ENCODE measurements at regions not wholly inside any gene's neighbourhood (a gene's known extent, or its start where the extent isn't known, plus 50 kb on each side); places are given as distances from the start of the nearest gene placed in this dataset.

DNA sequence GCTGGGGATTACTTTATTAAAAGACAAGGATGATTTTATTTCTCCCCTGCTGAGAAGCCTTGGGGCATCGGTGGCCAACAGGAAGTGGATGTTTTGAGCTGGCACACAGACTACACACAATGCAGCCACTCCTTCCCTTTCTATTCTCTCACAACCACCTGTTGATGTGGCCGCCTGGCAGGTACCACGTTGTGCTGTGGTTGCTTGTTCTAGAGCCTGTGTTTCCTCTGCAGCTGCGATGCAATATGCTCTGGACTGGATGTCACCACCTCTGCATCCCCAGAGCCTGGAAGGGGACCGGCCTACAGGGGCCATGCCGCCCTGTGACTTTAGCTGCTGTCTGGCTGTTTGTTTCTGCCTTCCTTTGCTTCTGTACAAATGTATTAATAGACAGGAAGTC is 195.7 kb upstream of the CELF2 start (continued):
- no peak for TF ChIP-seq RAD21 (IDR thresholded peaks at IDR 0.05; ENCODE audit: low read length)

DNA sequence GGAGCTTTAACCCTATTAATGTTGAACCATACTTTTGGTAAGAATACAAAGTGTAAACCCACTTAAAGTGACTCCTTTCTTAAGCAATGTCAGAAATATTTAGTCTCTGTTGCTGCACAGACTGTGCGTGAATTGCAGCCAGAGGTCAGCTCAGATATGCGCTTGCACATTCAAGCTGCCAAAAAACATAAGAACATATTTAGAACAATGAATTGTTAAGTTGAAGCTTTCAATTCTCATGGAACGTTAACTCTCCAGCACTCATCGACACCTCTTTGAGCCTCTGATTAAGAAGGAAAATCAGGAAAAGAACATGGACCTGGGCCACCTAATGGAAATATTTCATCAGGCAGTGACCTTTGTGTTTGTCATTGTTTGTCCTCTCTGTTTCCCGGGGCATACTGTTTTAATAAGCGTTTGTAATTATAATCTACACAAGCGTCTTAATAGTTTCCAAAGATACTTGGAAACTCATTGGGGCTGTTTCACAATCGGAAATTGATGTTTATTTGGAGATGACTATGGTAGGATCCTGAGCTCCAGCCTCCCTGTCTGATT is 193.0 kb upstream of the CELF2 start:
- peak overlapping the region; percentile 31; the same call in 1 of the 2 replicates for H3K23ac ChIP-seq (ENCODE audit: low read depth, low read length)
- H3K79me1 ChIP-seq (ENCODE audit: low read depth in 1 of 2, low read length in 2 of 2): no peaks in the 10 kb centered on the region
- H3K9ac ChIP-seq (ENCODE audit: low read depth, low read length): peak overlapping the region; percentile 24; the same call in 1 of the 2 replicates
- dilution Hi-C loops (cut with HindIII; ENCODE audit: low sequenced_read_pairs, unreplicated experiment): no loop called here
- no peak overlapping the region; the same call in 1 of the 2 replicates for H3K14ac ChIP-seq (replicated peaks; ENCODE audit: low read depth, low read length)
- H3K9me1 ChIP-seq (ENCODE audit: insufficient read depth, low read length): peaks cover 8% of the 10 kb centered on the region; the same call in 1 of the 2 replicates
- H2BK20ac ChIP-seq (ENCODE audit: low read depth, low read length): peak overlapping the region; percentile 88
- H4K5ac ChIP-seq (ENCODE audit: low read depth, low read length): peak overlapping the region; percentile 56; the same call in 1 of the 2 replicates
- peak overlapping the region; percentile 75 for H4K91ac ChIP-seq (ENCODE audit: insufficient read depth, low read depth, low read length)
- H2AK9ac ChIP-seq (replicated peaks; ENCODE audit: low read depth, low read length, poor library complexity): no peak overlapping the region
- H3K4me1 ChIP-seq (ENCODE audit: control insufficient read depth, insufficient read depth, low read length): peaks cover 12% of the 10 kb centered on the region
- no TSS peak for BruUV-seq (replicated peaks)
- no peaks in the 10 kb centered on the region for H4K20me1 ChIP-seq (ENCODE audit: insufficient read depth, low read length)
- H3K4me3 ChIP-seq (ENCODE audit: insufficient read depth, low read depth, low read length): no peak overlapping the region
- peak overlapping the region; percentile 86 for H2BK15ac ChIP-seq (ENCODE audit: low read depth, low read length)
- H3K36me3 ChIP-seq (ENCODE audit: control insufficient read depth, insufficient read depth, low read length): no peaks in the 10 kb centered on the region
- TF ChIP-seq MAFK (IDR thresholded peaks at IDR 0.05; ENCODE audit: low read depth, low read length) (peak; percentile 7; the same call in 1 of the 2 replicates), CEBPB (IDR thresholded peaks at IDR 0.05; ENCODE audit: low read depth, low read length) (peak; percentile 95), RAD21 (IDR thresholded peaks at IDR 0.05; ENCODE audit: low read length) (0 out of 2 replicates have a peak, but pooled peaks have one; percentile 6), FOS (IDR thresholded peaks at IDR 0.05; ENCODE audit: low read depth, low read length) (peak; percentile 55; the same call in 1 of the 2 replicates), BHLHE40 (IDR thresholded peaks at IDR 0.05; ENCODE audit: low read depth, low read length) (peak; percentile 76), POLR2A (IDR thresholded peaks at IDR 0.05; ENCODE audit: low read depth, low read length) (no peak; the same call in 1 of the 2 replicates), CHD1 (IDR thresholded peaks at IDR 0.05; ENCODE audit: low read depth, low read length) (no peak; the same call in 1 of the 2 replicates), MXI1 (IDR thresholded peaks at IDR 0.05; ENCODE audit: borderline replicate concordance, low read depth, low read length) (no peak)
- TF ChIP-seq, protein P1, sequence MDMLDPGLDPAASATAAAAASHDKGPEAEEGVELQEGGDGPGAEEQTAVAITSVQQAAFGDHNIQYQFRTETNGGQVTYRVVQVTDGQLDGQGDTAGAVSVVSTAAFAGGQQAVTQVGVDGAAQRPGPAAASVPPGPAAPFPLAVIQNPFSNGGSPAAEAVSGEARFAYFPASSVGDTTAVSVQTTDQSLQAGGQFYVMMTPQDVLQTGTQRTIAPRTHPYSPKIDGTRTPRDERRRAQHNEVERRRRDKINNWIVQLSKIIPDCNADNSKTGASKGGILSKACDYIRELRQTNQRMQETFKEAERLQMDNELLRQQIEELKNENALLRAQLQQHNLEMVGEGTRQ (IDR thresholded peaks at IDR 0.05; ENCODE audit: low read depth, low read length): no peak
- peak overlapping the region; percentile 18 to 65; a peak in 3 of 4 replicates for H4K8ac ChIP-seq (ENCODE audit: low read depth in 2 of 2, low read length in 2 of 2)
- no peaks in the 10 kb centered on the region for H3K27me3 ChIP-seq (ENCODE audit: control insufficient read depth, insufficient read depth, low read length)
- no peaks in the 10 kb centered on the region for H3K9me3 ChIP-seq (ENCODE audit: control insufficient read depth, insufficient read depth, low read length)
- ChIA-PET CTCF (interaction anchor here (0.6 to 2.0 kb wide), 4 partner anchors 16 to 1302 kb away, joined by 3 to 5 read pairs (median 4); no protein-coding TSS in a partner anchor), POLR2A (ENCODE audit: unreplicated experiment) (interaction anchor here (0.5 kb wide), 1 partner anchor 33 kb away, joined by 3 read pairs; no protein-coding TSS in a partner anchor)
- peak overlapping the region; percentile 96; the same call in 1 of the 2 replicates for H3K18ac ChIP-seq (ENCODE audit: low read depth, low read length)
- H2AFZ ChIP-seq (replicated peaks; ENCODE audit: low read length, poor library complexity): no peak overlapping the region
- peak overlapping the region; percentile 79; the same call in 1 of the 2 replicates for H3K4me2 ChIP-seq (ENCODE audit: low read depth, low read length)
- H3K56ac ChIP-seq (ENCODE audit: extremely low read depth, insufficient read depth, low read length): peak overlapping the region; percentile 59; the same call in 1 of the 2 replicates
- H2AK5ac ChIP-seq (ENCODE audit: low read depth, low read length): no peak overlapping the region; the same call in 1 of the 2 replicates
- in situ Hi-C loops (cut with MboI; ENCODE audit: low sequenced_read_pairs): loop anchor here (25.0 kb wide), 1 partner anchor 1212 kb away; no protein-coding TSS in a partner anchor
- WGBS, 2 experiments (ENCODE audit: extremely low coverage in 2 of 2, insufficient read length in 1 of 2): no CpG with 5 or more reads among the region's 8 CpGs
- DNase-seq: peak; percentile 93
- peak overlapping the region; percentile 74; the same call in 1 of the 2 replicates for H3K4ac ChIP-seq (ENCODE audit: low read depth, low read length)
- peak overlapping the region; percentile 85 for H3K27ac ChIP-seq (ENCODE audit: insufficient read depth, low read length)
- peak overlapping the region; percentile 90 for H2BK120ac ChIP-seq (ENCODE audit: low read depth, low read length)
- intact Hi-C loops (cut with micrococcal nuclease): loop anchor here (2.0 to 5.0 kb wide), 2 partner anchors 37 to 48 kb away; no protein-coding TSS in a partner anchor
- H2BK5ac ChIP-seq (ENCODE audit: low read depth, low read length, poor library complexity, severe bottlenecking): peak overlapping the region; percentile 98
- ATAC-seq (ENCODE audit: low read depth): peak; percentile 79

Measured in IMR-90 (cell line).